GM12865 (cell line): ENCODE measurements at regions not wholly inside any gene's neighbourhood (a gene's known extent, or its start where the extent isn't known, plus 50 kb on each side); places are given as distances from the start of the nearest gene placed in this dataset.

Source experiments
- DNase-seq: peaks from one replicate; pipeline ENCODE4 v3.0.0; 2010; ENCODE audit warnings: low read depth
- H3K4me3 ChIP-seq: 2 replicates; pipeline ENCODE4 v1.5.1; 2011; ENCODE audit warnings: mild to moderate bottlenecking, low read depth, low read length, control low read depth
- TF ChIP-seq, protein P1 (sequence below): IDR thresholded peaks from 2 replicates; pipeline ENCODE4 v1.5.1; 2011; ENCODE audit warnings: low read length, control low read depth, low read depth, inconsistent platforms; ENCODE audit not compliant: insufficient read depth; ENCODE audit errors: missing control alignments

DNA sequence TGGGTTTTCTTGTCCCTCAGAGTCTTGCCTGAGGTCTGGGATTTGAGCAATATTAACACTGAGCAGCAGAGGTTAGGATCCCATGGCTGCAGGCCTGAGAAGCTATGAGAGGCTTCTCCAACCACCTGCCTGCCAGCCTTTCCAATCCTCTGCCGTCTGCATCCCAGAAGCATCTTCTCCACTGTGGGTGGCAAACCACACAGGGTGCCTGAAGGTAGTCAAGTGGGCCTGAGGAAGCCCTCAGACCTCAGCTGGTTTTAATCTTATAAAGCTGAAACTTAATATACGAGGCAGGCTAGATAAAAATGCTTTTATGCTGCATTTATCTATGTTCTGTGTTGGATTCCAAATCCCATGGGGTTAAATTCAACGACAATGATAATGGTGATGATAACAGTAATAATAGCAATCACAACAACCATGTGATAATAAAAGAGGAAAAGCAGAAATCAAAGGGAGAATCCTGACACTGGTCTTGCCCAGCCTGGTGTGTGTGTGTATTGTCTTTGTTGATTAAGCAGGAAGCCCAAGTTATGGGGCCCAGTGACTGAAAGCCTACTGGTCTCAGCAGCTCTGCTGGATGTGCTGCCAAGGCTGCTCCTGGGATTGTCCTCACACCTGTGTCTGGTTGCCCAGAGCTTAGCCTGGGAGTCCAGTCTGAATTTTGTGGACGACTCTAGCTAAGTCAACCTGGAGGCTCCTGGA is 59.7 kb upstream of the LDAH start:
- no peak for DNase-seq
- TF ChIP-seq, protein P1, sequence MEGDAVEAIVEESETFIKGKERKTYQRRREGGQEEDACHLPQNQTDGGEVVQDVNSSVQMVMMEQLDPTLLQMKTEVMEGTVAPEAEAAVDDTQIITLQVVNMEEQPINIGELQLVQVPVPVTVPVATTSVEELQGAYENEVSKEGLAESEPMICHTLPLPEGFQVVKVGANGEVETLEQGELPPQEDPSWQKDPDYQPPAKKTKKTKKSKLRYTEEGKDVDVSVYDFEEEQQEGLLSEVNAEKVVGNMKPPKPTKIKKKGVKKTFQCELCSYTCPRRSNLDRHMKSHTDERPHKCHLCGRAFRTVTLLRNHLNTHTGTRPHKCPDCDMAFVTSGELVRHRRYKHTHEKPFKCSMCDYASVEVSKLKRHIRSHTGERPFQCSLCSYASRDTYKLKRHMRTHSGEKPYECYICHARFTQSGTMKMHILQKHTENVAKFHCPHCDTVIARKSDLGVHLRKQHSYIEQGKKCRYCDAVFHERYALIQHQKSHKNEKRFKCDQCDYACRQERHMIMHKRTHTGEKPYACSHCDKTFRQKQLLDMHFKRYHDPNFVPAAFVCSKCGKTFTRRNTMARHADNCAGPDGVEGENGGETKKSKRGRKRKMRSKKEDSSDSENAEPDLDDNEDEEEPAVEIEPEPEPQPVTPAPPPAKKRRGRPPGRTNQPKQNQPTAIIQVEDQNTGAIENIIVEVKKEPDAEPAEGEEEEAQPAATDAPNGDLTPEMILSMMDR: no peak

DNA sequence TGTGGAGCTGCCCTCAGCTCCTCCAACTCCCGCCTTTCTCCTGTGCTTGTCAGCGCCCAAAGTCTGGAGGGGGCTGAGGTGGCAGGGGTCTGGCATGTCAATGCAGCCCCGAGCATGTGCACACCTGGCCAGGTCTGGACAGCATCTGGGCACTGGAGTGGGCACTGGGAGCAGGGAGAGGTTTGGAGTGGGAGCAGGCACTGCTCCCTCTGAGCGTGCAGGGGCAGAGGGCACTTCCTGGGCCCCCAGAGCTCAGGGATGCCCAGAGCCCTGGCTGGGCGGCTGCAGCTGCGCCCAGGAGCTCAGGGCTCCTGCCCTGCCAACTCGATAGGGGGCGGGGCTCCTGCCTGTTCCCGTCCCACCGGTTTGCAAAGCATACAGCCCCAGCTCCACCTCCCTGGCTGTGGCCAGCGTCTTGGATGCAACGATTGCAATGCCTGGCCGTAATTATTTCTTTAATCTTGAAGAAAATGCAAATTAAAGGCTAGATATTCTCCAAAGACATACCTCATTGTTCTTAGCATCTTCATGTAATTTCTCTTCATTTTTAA is 57.4 kb upstream of the LDAH start:
- H3K4me3 ChIP-seq: no peak overlapping the region
- no peak for DNase-seq
- TF ChIP-seq, protein P1: no peak

More for the DNA sequence above, 59.7 kb upstream of the LDAH start:
- H3K4me3 ChIP-seq: no peak overlapping the region

DNA sequence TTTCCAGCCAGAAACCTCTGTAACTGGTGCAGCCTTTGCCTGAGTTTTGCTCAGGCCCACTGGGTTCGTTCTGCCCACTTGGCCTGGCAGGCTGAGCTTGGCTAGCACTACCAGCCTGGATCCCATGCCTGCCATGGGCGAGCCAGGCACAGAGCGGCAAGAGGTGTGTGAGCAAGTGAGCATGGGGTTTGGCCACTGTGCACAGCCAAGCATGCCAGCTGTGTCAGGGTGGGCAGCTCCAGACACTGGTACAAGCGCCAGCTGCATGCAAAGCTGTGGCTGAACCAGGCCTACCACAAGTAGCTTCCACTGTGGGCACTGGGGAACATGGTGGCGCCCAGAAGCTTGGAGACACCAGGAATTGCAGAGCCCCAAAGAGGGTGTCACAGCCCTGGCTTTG is 56.3 kb upstream of the LDAH start:
- no peak for DNase-seq
- no peak overlapping the region for H3K4me3 ChIP-seq
- TF ChIP-seq, protein P1: no peak

DNA sequence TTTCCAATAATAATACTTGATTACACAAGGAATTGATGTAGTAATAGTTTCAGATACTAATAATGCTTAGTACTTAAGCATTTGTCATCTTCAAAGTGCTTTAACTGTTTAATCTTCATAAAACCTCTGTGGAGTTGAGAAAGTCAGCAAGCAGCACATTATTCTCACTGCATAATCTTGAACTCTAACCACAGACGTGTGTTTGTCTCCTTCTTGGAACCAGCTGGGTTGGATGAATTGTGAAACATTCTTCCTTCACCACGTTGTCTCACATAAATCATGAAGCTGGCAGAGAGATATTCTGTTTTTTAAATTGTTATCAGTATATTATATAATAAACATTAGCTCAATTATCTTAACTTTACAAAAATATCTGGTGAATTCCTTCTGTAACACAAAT is 55.1 kb upstream of the LDAH start:
- no peak for DNase-seq
- TF ChIP-seq, protein P1: no peak
- H3K4me3 ChIP-seq: no peak overlapping the region
